ENCODE measurements at regions not wholly inside any gene's neighbourhood (a gene's known extent, or its start where the extent isn't known, plus 50 kb on each side); places are given as distances from the start of the nearest gene placed in this dataset.
A peak's percentile ranks its signal among the peaks of the same experiment; 100 is the strongest.

DNA sequence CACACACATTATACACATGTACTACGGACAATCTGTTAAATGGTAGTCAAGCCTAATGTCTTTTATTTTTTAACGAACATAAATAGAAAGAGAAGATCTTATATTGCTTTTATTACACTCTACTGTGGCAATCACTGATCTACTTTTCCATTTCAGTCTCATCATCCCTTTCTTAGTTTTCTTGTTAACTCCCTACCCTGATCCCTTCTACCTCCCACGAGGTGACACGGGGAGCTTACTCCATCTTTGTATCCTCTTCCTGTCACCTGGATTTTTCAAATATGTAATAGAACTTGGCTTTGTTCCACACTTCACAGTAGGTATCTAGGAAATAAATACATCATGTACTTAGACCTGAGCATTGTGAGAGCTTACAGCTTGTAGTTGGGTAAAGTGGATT, 211.0 kb downstream of the PIK3R1 start:
- no peak overlapping the region for H2AFZ ChIP-seq (ENCODE audit: insufficient read depth, low read depth, low read length, poor library complexity, severe bottlenecking)
- Mint-ChIP-seq H3K4me3 (no peak overlapping the region), H3K36me3 (no peaks in the 10 kb centered on the region), H3K4me1 (peaks cover 20% of the 10 kb centered on the region), H3K9me3 (peaks cover 0 to 1% (median 0%) of the 10 kb centered on the region in 7 donors), H3K27me3 (ENCODE audit: low read depth in 3 of 3) (peaks cover 0 to 3% (median 0%) of the 10 kb centered on the region in 3 donors), H3K27ac (peak overlapping the region in 1 of 7 donors; percentile 57)
- DNase-seq: no peak
- peak overlapping the region in 1 of 2 donors; percentile 23 for H3K27ac ChIP-seq (ENCODE audit: low read depth in 1 of 2, low read length in 2 of 2)
- H4K20me1 ChIP-seq (ENCODE audit: insufficient read depth, low read length): no peaks in the 10 kb centered on the region
- H3K36me3 ChIP-seq (replicated peaks in 1 of 2; ENCODE audit: control insufficient read depth in 1 of 2, insufficient read depth in 2 of 2, low read length in 2 of 2): no peaks in the 10 kb centered on the region
- no peaks in the 10 kb centered on the region for H3K27me3 ChIP-seq (ENCODE audit: control insufficient read depth in 2 of 2, insufficient read depth in 2 of 2, low read length in 2 of 2)
- intact Hi-C loops (cut with micrococcal nuclease): no loop called here
- WGBS (ENCODE audit: insufficient coverage): no CpG with 5 or more reads among the region's 4 CpGs
- H3K9ac ChIP-seq (ENCODE audit: insufficient read depth, low read length, poor library complexity, severe bottlenecking): no peak overlapping the region
- no peak overlapping the region for H3K4me3 ChIP-seq (replicated peaks in 1 of 3; ENCODE audit: low read depth in 2 of 3, low read length in 3 of 3)
- no peaks in the 10 kb centered on the region for H3K9me3 ChIP-seq (replicated peaks in 1 of 2; ENCODE audit: control insufficient read depth in 1 of 2, insufficient read depth in 1 of 2, low read length in 2 of 2)
- TF ChIP-seq, protein P1, sequence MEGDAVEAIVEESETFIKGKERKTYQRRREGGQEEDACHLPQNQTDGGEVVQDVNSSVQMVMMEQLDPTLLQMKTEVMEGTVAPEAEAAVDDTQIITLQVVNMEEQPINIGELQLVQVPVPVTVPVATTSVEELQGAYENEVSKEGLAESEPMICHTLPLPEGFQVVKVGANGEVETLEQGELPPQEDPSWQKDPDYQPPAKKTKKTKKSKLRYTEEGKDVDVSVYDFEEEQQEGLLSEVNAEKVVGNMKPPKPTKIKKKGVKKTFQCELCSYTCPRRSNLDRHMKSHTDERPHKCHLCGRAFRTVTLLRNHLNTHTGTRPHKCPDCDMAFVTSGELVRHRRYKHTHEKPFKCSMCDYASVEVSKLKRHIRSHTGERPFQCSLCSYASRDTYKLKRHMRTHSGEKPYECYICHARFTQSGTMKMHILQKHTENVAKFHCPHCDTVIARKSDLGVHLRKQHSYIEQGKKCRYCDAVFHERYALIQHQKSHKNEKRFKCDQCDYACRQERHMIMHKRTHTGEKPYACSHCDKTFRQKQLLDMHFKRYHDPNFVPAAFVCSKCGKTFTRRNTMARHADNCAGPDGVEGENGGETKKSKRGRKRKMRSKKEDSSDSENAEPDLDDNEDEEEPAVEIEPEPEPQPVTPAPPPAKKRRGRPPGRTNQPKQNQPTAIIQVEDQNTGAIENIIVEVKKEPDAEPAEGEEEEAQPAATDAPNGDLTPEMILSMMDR (IDR thresholded peaks at IDR 0.05): no peak
- peaks cover 14 to 19% of the 10 kb centered on the region in 2 donors for H3K4me1 ChIP-seq (ENCODE audit: control insufficient read depth in 1 of 2, insufficient read depth in 2 of 2, low read length in 2 of 2)
- no peaks in the 10 kb centered on the region for H3K79me2 ChIP-seq (ENCODE audit: insufficient read depth, low read length)
- H3K4me2 ChIP-seq (replicated peaks; ENCODE audit: extremely low read depth, low read length, poor library complexity, severe bottlenecking): no peak overlapping the region

DNA sequence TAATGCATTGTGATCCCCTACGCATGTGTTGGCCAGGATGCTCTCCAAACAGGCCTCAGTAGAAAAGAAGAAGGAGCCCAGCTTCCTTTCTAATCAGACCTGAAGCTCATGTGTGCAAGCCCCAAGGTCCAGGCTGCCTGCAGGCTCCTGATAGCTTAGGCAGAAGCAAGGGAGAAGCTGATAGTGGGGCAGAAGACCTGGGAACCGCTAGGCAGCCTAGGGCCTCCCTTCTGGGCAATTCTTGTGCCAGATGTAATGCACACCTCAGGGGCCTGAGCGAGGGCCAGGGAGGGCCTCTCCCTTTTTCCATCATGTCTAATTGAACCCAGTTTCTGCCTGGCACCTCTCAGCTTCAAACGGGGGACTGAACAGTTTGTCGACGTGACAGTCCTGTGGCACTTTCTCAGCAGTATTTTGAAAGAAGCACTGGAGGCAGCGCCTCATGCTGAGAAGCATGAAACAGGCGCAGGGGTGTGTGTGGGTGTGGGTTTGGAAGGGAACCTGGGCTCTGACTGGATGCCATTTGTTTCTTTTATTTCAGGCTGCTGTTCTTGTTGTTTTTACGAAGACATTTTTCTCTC, 212.8 kb downstream of the PIK3R1 start:
- peaks cover 0 to 1% (median 0%) of the 10 kb centered on the region in 7 donors for H3K9me3 Mint-ChIP-seq
- DNase-seq: no peak
- Histone ChIP-seq H3K27me3 (ENCODE audit: control insufficient read depth in 2 of 2, insufficient read depth in 2 of 2, low read length in 2 of 2) (no peaks in the 10 kb centered on the region), H3K79me2 (ENCODE audit: insufficient read depth, low read length) (no peaks in the 10 kb centered on the region), H4K20me1 (ENCODE audit: insufficient read depth, low read length) (no peaks in the 10 kb centered on the region), H3K4me1 (ENCODE audit: control insufficient read depth in 1 of 2, insufficient read depth in 2 of 2, low read length in 2 of 2) (peaks cover 23 to 26% of the 10 kb centered on the region in 2 donors), H3K4me3 (replicated peaks in 1 of 3; ENCODE audit: low read depth in 2 of 3, low read length in 3 of 3) (no peak overlapping the region), H3K9me3 (replicated peaks in 1 of 2; ENCODE audit: control insufficient read depth in 1 of 2, insufficient read depth in 1 of 2, low read length in 2 of 2) (no peaks in the 10 kb centered on the region), H3K9ac (ENCODE audit: insufficient read depth, low read length, poor library complexity, severe bottlenecking) (no peak overlapping the region), H3K27ac (ENCODE audit: low read depth in 1 of 2, low read length in 2 of 2) (no peak overlapping the region), H2AFZ (ENCODE audit: insufficient read depth, low read depth, low read length, poor library complexity, severe bottlenecking) (no peak overlapping the region), H3K4me2 (replicated peaks; ENCODE audit: extremely low read depth, low read length, poor library complexity, severe bottlenecking) (no peak overlapping the region), H3K36me3 (replicated peaks in 1 of 2; ENCODE audit: control insufficient read depth in 1 of 2, insufficient read depth in 2 of 2, low read length in 2 of 2) (no peaks in the 10 kb centered on the region)
- H3K4me1 Mint-ChIP-seq: peaks cover 21% of the 10 kb centered on the region
- H3K27me3 Mint-ChIP-seq (ENCODE audit: low read depth in 3 of 3): peaks cover 0 to 3% (median 0%) of the 10 kb centered on the region in 3 donors
- H3K36me3 Mint-ChIP-seq: no peaks in the 10 kb centered on the region
- H3K4me3 Mint-ChIP-seq: no peak overlapping the region
- intact Hi-C loops (cut with micrococcal nuclease): no loop called here
- H3K27ac Mint-ChIP-seq: peak overlapping the region in 1 of 7 donors; percentile 74
- TF ChIP-seq, protein P1 (IDR thresholded peaks at IDR 0.05): no peak
- 94% methylated on average over 7 of the region's 9 CpGs for WGBS (ENCODE audit: insufficient coverage)

Measured in CD14-positive monocyte (primary cell).